DMS114 treated with DMSO at 0.1 percent for 48 hours (cell line): ENCODE measurements at regions not wholly inside any gene's neighbourhood (a gene's known extent, or its start where the extent isn't known, plus 50 kb on each side); places are given as distances from the start of the nearest gene placed in this dataset.

Experiments
- DNase-seq: peaks from one replicate; lab custom pipeline; 2025; ENCODE audit not compliant: unreplicated experiment; lab: John Stamatoyannopoulos, UW

GRCh38 chr1:23615852-23616251 lies 56.6 kb upstream of the ID3 start:
- no peak for DNase-seq

- DNase-seq: no peak
These were observed 56.1 kb upstream of the ID3 start for GRCh38 chr1:23615423-23615822.

GRCh38 chr1:23614032-23614660 lies 54.8 kb upstream of the ID3 start:
- DNase-seq: no peak

- DNase-seq: no peak
These were observed 54.1 kb upstream of the ID3 start for GRCh38 chr1:23613191-23614031.

- DNase-seq: no peak
These were observed 52.5 kb upstream of the ID3 start for GRCh38 chr1:23611601-23612327.

- DNase-seq: no peak
These were observed 51.4 kb upstream of the ID3 start for GRCh38 chr1:23610677-23611076.

- DNase-seq: no peak
These were observed 50.7 kb upstream of the ID3 start for GRCh38 chr1:23609971-23610370.
